Upper lobe of left lung (tissue), 4 donors: ENCODE measurements at regions not wholly inside any gene's neighbourhood (a gene's known extent, or its start where the extent isn't known, plus 50 kb on each side); places are given as distances from the start of the nearest gene placed in this dataset.

Source experiments
- EP300 ChIP-seq, 4 donors: sonication (generic); formaldehyde crosslinking; IDR thresholded peaks; one replicate each; pipeline ENCODE4 v1.5.1; 2017; ENCODE audit warnings: antibody characterized with exemption in 4 of 4, control low read depth in 2 of 4
- POLR2A ChIP-seq, 4 donors: fragments of 450-650 bp; IDR thresholded peaks; one replicate each; pipeline ENCODE4 v1.5.1; 2016 to 2017; ENCODE audit warnings: antibody characterized with exemption in 4 of 4, mild to moderate bottlenecking in 2 of 4
- POLR2AphosphoS5 ChIP-seq, 2 donors: sonication (generic); formaldehyde crosslinking; IDR thresholded peaks; one replicate each; pipeline ENCODE4 v1.5.1; 2017; ENCODE audit warnings: antibody characterized with exemption in 2 of 2
- TF ChIP-seq, protein P1 (sequence below), 6 experiments: fragments of 450-650 bp in 4 of 6; fragments of 200-600 bp in 2 of 6; sonication (generic) in 2 of 6; IDR thresholded peaks; one replicate each; pipeline ENCODE4 v1.5.1; 2016 to 2019; ENCODE audit warnings: antibody characterized with exemption in 6 of 6

DNA sequence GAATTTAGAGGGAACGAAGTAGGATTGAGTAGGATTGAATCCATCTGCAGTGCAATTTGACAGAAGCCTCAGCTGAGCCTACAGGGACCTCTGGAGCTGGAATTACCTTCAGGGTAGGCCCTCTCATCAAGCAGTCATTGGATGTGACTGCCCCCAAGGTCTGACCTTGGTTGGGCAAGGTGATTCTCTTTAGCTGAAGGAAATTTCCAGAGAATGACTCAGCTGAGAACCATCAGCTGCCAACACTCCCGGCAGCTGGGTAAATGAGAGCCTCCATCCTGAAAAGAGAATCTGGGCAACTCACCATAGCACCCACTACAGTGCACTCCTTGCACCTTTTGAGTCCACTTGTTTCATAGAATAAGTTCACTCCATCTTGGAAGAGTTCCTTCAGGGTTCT is 113.5 kb upstream of the MED13 start:
- TF ChIP-seq, protein P1, sequence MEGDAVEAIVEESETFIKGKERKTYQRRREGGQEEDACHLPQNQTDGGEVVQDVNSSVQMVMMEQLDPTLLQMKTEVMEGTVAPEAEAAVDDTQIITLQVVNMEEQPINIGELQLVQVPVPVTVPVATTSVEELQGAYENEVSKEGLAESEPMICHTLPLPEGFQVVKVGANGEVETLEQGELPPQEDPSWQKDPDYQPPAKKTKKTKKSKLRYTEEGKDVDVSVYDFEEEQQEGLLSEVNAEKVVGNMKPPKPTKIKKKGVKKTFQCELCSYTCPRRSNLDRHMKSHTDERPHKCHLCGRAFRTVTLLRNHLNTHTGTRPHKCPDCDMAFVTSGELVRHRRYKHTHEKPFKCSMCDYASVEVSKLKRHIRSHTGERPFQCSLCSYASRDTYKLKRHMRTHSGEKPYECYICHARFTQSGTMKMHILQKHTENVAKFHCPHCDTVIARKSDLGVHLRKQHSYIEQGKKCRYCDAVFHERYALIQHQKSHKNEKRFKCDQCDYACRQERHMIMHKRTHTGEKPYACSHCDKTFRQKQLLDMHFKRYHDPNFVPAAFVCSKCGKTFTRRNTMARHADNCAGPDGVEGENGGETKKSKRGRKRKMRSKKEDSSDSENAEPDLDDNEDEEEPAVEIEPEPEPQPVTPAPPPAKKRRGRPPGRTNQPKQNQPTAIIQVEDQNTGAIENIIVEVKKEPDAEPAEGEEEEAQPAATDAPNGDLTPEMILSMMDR (IDR thresholded peaks at IDR 0.05): no peak
- TF ChIP-seq POLR2AphosphoS5 (IDR thresholded peaks at IDR 0.05): no peak
- no peak for TF ChIP-seq POLR2A (IDR thresholded peaks at IDR 0.05)
- no peak for TF ChIP-seq EP300 (IDR thresholded peaks at IDR 0.05)
